ENCODE measurements at regions not wholly inside any gene's neighbourhood (a gene's known extent, or its start where the extent isn't known, plus 50 kb on each side); places are given as distances from the start of the nearest gene placed in this dataset.
A peak's percentile ranks its signal among the peaks of the same experiment; 100 is the strongest.

- Mint-ChIP-seq H3K27me3 (no peaks in the 10 kb centered on the region), H3K9me3 (no peaks in the 10 kb centered on the region), H3K36me3 (ENCODE audit: low read depth) (no peaks in the 10 kb centered on the region), H3K4me3 (no peak overlapping the region), H3K27ac (no peak overlapping the region), H3K4me1 (ENCODE audit: low read depth) (peaks cover 14% of the 10 kb centered on the region)
- no peaks in the 10 kb centered on the region for H3K4me1 ChIP-seq (ENCODE audit: insufficient read depth, low read length)
- no peaks in the 10 kb centered on the region for H3K9me3 ChIP-seq (ENCODE audit: control insufficient read depth in 1 of 2, insufficient read depth in 1 of 2, low read length in 2 of 2)
- no peaks in the 10 kb centered on the region for H3K36me3 ChIP-seq (ENCODE audit: insufficient read depth, low read length)
- intact Hi-C loops (cut with DNase I, micrococcal nuclease) = no loop called here
- ATAC-seq (ENCODE audit: poor library complexity) (no peak), DNase-seq (no peak)
- ChIA-PET CTCF (no interaction called here), POLR2A (no interaction called here)
- no peak overlapping the region for H3K4me3 ChIP-seq (ENCODE audit: low read length)
- TF ChIP-seq CTCF (IDR thresholded peaks at IDR 0.05) = no peak
- no peak overlapping the region for H3K27ac ChIP-seq (ENCODE audit: low read depth in 1 of 2, low read length in 2 of 2)
- H3K27me3 ChIP-seq (ENCODE audit: control insufficient read depth in 1 of 2, insufficient read depth in 2 of 2, low read length in 2 of 2) = no peaks in the 10 kb centered on the region
Observed at GRCh38 chr3:18112674-18113375, 312.3 kb downstream of the SATB1 start.

- Mint-ChIP-seq H3K9me3 (no peaks in the 10 kb centered on the region), H3K27ac (no peak overlapping the region), H3K4me3 (peak overlapping the region; percentile 65), H3K27me3 (no peaks in the 10 kb centered on the region), H3K36me3 (ENCODE audit: low read depth) (no peaks in the 10 kb centered on the region), H3K4me1 (ENCODE audit: low read depth) (peaks cover 14% of the 10 kb centered on the region)
- H3K4me3 ChIP-seq (ENCODE audit: low read length) = peak overlapping the region; percentile 9
- TF ChIP-seq CTCF (IDR thresholded peaks at IDR 0.05) = no peak
- CTCF ChIA-PET = interaction anchor here (0.8 kb wide), 1 partner anchor 8 kb away, joined by 3 read pairs; no protein-coding TSS in a partner anchor
- DNase-seq (peak in 1 of 14 experiments; percentile 4), ATAC-seq (ENCODE audit: poor library complexity) (no peak)
- no peaks in the 10 kb centered on the region for H3K9me3 ChIP-seq (ENCODE audit: control insufficient read depth in 1 of 2, insufficient read depth in 1 of 2, low read length in 2 of 2)
- no peaks in the 10 kb centered on the region for H3K36me3 ChIP-seq (ENCODE audit: insufficient read depth, low read length)
- no peak overlapping the region for H3K27ac ChIP-seq (ENCODE audit: low read depth in 1 of 2, low read length in 2 of 2)
- no peaks in the 10 kb centered on the region for H3K27me3 ChIP-seq (ENCODE audit: control insufficient read depth in 1 of 2, insufficient read depth in 2 of 2, low read length in 2 of 2)
- POLR2A ChIA-PET = no interaction called here
- intact Hi-C loops (cut with DNase I, micrococcal nuclease) = no loop called here
- H3K4me1 ChIP-seq (ENCODE audit: insufficient read depth, low read length) = no peaks in the 10 kb centered on the region
Observed at GRCh38 chr3:18111796-18112232, 313.3 kb downstream of the SATB1 start.

GRCh38 chr3:18103591-18103990, 321.5 kb downstream of the SATB1 start:
- ChIA-PET POLR2A (no interaction called here), CTCF (no interaction called here)

More at GRCh38 chr3:18103591-18103990, 321.5 kb downstream of the SATB1 start:
- no peaks in the 10 kb centered on the region for H3K27me3 ChIP-seq (ENCODE audit: control insufficient read depth in 1 of 2, insufficient read depth in 2 of 2, low read length in 2 of 2)
- Mint-ChIP-seq H3K4me3 (no peak overlapping the region), H3K27ac (no peak overlapping the region), H3K36me3 (ENCODE audit: low read depth) (no peaks in the 10 kb centered on the region), H3K9me3 (no peaks in the 10 kb centered on the region), H3K4me1 (ENCODE audit: low read depth) (no peaks in the 10 kb centered on the region), H3K27me3 (peaks cover 6% of the 10 kb centered on the region)
- ATAC-seq (ENCODE audit: poor library complexity) (no peak), DNase-seq (no peak)
- TF ChIP-seq CTCF (IDR thresholded peaks at IDR 0.05) = no peak
- no peak overlapping the region for H3K27ac ChIP-seq (ENCODE audit: low read depth in 1 of 2, low read length in 2 of 2)
- intact Hi-C loops (cut with DNase I, micrococcal nuclease) = no loop called here
- no peak overlapping the region for H3K4me3 ChIP-seq (ENCODE audit: low read length)
- no peaks in the 10 kb centered on the region for H3K4me1 ChIP-seq (ENCODE audit: insufficient read depth, low read length)
- no peaks in the 10 kb centered on the region for H3K36me3 ChIP-seq (ENCODE audit: insufficient read depth, low read length)
- no peaks in the 10 kb centered on the region for H3K9me3 ChIP-seq (ENCODE audit: control insufficient read depth in 1 of 2, insufficient read depth in 1 of 2, low read length in 2 of 2)
